ENCODE measurements at regions not wholly inside any gene's neighbourhood (a gene's known extent, or its start where the extent isn't known, plus 50 kb on each side); places are given as distances from the start of the nearest gene placed in this dataset.
"Not testable (repeated sequence)": the region's sequence is repeated elsewhere in the genome, so short reads cannot be mapped to it uniquely, and the experiment has no call there.

- Histone ChIP-seq H3K9me3 (ENCODE audit: control insufficient read depth in 2 of 2, low read length in 2 of 2) (no peaks in the 10 kb centered on the region), H3K27me3 (ENCODE audit: control insufficient read depth in 2 of 2, insufficient read depth in 2 of 2, low read length in 2 of 2) (no peaks in the 10 kb centered on the region), H3K27ac (ENCODE audit: low read depth in 2 of 2, low read length in 2 of 2) (peak overlapping the region; percentile 26 to 42), H3K9ac (ENCODE audit: low read depth in 1 of 2, low read length in 2 of 2) (no peak overlapping the region), H3K36me3 (ENCODE audit: control insufficient read depth in 2 of 2, insufficient read depth in 2 of 2, low read length in 2 of 2) (no peaks in the 10 kb centered on the region), H3K4me3 (ENCODE audit: low read length in 2 of 2) (no peak overlapping the region), H3K4me1 (ENCODE audit: control insufficient read depth in 2 of 2, insufficient read depth in 2 of 2, low read length in 2 of 2) (no peaks in the 10 kb centered on the region)
Measured at GRCh38 chr10:29811751-29812427, 177.1 kb upstream of the SVIL start.

GRCh38 chr10:29810816-29811215, 176.0 kb upstream of the SVIL start:
- H3K4me3 ChIP-seq (ENCODE audit: low read length in 2 of 2): no peak overlapping the region
- H3K9ac ChIP-seq (ENCODE audit: low read depth in 1 of 2, low read length in 2 of 2): no peak overlapping the region
- no peaks in the 10 kb centered on the region for H3K36me3 ChIP-seq (ENCODE audit: control insufficient read depth in 2 of 2, insufficient read depth in 2 of 2, low read length in 2 of 2)
- peak overlapping the region; percentile 26 to 30 for H3K27ac ChIP-seq (ENCODE audit: low read depth in 2 of 2, low read length in 2 of 2)
- H3K27me3 ChIP-seq (ENCODE audit: control insufficient read depth in 2 of 2, insufficient read depth in 2 of 2, low read length in 2 of 2): no peaks in the 10 kb centered on the region
- no peaks in the 10 kb centered on the region for H3K9me3 ChIP-seq (ENCODE audit: control insufficient read depth in 2 of 2, low read length in 2 of 2)
- H3K4me1 ChIP-seq (ENCODE audit: control insufficient read depth in 2 of 2, insufficient read depth in 2 of 2, low read length in 2 of 2): no peaks in the 10 kb centered on the region

- not testable (repeated sequence) for H3K36me3 ChIP-seq (ENCODE audit: control insufficient read depth in 2 of 2, insufficient read depth in 2 of 2, low read length in 2 of 2); H3K9me3 ChIP-seq (ENCODE audit: control insufficient read depth in 2 of 2, low read length in 2 of 2); H3K27ac ChIP-seq (ENCODE audit: low read depth in 2 of 2, low read length in 2 of 2); H3K4me1 ChIP-seq (ENCODE audit: control insufficient read depth in 2 of 2, insufficient read depth in 2 of 2, low read length in 2 of 2); H3K27me3 ChIP-seq (ENCODE audit: control insufficient read depth in 2 of 2, insufficient read depth in 2 of 2, low read length in 2 of 2); H3K9ac ChIP-seq (ENCODE audit: low read depth in 1 of 2, low read length in 2 of 2); H3K4me3 ChIP-seq (ENCODE audit: low read length in 2 of 2)
Measured at GRCh38 chr10:29810231-29810630, 175.5 kb upstream of the SVIL start.

GRCh38 chr10:29809383-29809782, 174.6 kb upstream of the SVIL start:
- H3K4me3 ChIP-seq (ENCODE audit: low read length in 2 of 2): no peak overlapping the region
- H3K27ac ChIP-seq (ENCODE audit: low read depth in 2 of 2, low read length in 2 of 2): no peak overlapping the region
- H3K9ac ChIP-seq (ENCODE audit: low read depth in 1 of 2, low read length in 2 of 2): no peak overlapping the region
- no peaks in the 10 kb centered on the region for H3K4me1 ChIP-seq (ENCODE audit: control insufficient read depth in 2 of 2, insufficient read depth in 2 of 2, low read length in 2 of 2)
- H3K36me3 ChIP-seq (ENCODE audit: control insufficient read depth in 2 of 2, insufficient read depth in 2 of 2, low read length in 2 of 2): no peaks in the 10 kb centered on the region
- H3K27me3 ChIP-seq (ENCODE audit: control insufficient read depth in 2 of 2, insufficient read depth in 2 of 2, low read length in 2 of 2): no peaks in the 10 kb centered on the region
- H3K9me3 ChIP-seq (ENCODE audit: control insufficient read depth in 2 of 2, low read length in 2 of 2): no peaks in the 10 kb centered on the region

GRCh38 chr10:29807163-29807806, 172.5 kb upstream of the SVIL start:
- Histone ChIP-seq H3K9ac (ENCODE audit: low read depth in 1 of 2, low read length in 2 of 2) (no peak overlapping the region), H3K27ac (ENCODE audit: low read depth in 2 of 2, low read length in 2 of 2) (no peak overlapping the region), H3K9me3 (ENCODE audit: control insufficient read depth in 2 of 2, low read length in 2 of 2) (no peaks in the 10 kb centered on the region), H3K4me1 (ENCODE audit: control insufficient read depth in 2 of 2, insufficient read depth in 2 of 2, low read length in 2 of 2) (no peaks in the 10 kb centered on the region), H3K4me3 (ENCODE audit: low read length in 2 of 2) (no peak overlapping the region), H3K36me3 (ENCODE audit: control insufficient read depth in 2 of 2, insufficient read depth in 2 of 2, low read length in 2 of 2) (no peaks in the 10 kb centered on the region), H3K27me3 (ENCODE audit: control insufficient read depth in 2 of 2, insufficient read depth in 2 of 2, low read length in 2 of 2) (no peaks in the 10 kb centered on the region)

GRCh38 chr10:29806350-29806788, 171.6 kb upstream of the SVIL start:
- Histone ChIP-seq H3K9me3 (ENCODE audit: control insufficient read depth in 2 of 2, low read length in 2 of 2) (no peaks in the 10 kb centered on the region), H3K27me3 (ENCODE audit: control insufficient read depth in 2 of 2, insufficient read depth in 2 of 2, low read length in 2 of 2) (no peaks in the 10 kb centered on the region), H3K27ac (ENCODE audit: low read depth in 2 of 2, low read length in 2 of 2) (peak overlapping the region in 1 of 2 donors; percentile 35), H3K4me3 (ENCODE audit: low read length in 2 of 2) (no peak overlapping the region), H3K9ac (ENCODE audit: low read depth in 1 of 2, low read length in 2 of 2) (no peak overlapping the region), H3K4me1 (ENCODE audit: control insufficient read depth in 2 of 2, insufficient read depth in 2 of 2, low read length in 2 of 2) (no peaks in the 10 kb centered on the region), H3K36me3 (ENCODE audit: control insufficient read depth in 2 of 2, insufficient read depth in 2 of 2, low read length in 2 of 2) (no peaks in the 10 kb centered on the region)

GRCh38 chr10:29805134-29805723, 170.5 kb upstream of the SVIL start:
- Histone ChIP-seq H3K27ac (ENCODE audit: low read depth in 2 of 2, low read length in 2 of 2) (no peak overlapping the region), H3K9ac (ENCODE audit: low read depth in 1 of 2, low read length in 2 of 2) (no peak overlapping the region), H3K4me1 (ENCODE audit: control insufficient read depth in 2 of 2, insufficient read depth in 2 of 2, low read length in 2 of 2) (no peaks in the 10 kb centered on the region), H3K27me3 (ENCODE audit: control insufficient read depth in 2 of 2, insufficient read depth in 2 of 2, low read length in 2 of 2) (no peaks in the 10 kb centered on the region), H3K9me3 (ENCODE audit: control insufficient read depth in 2 of 2, low read length in 2 of 2) (no peaks in the 10 kb centered on the region), H3K4me3 (ENCODE audit: low read length in 2 of 2) (no peak overlapping the region), H3K36me3 (ENCODE audit: control insufficient read depth in 2 of 2, insufficient read depth in 2 of 2, low read length in 2 of 2) (no peaks in the 10 kb centered on the region)

- Histone ChIP-seq H3K36me3 (ENCODE audit: control insufficient read depth in 2 of 2, insufficient read depth in 2 of 2, low read length in 2 of 2) (no peaks in the 10 kb centered on the region), H3K9me3 (ENCODE audit: control insufficient read depth in 2 of 2, low read length in 2 of 2) (no peaks in the 10 kb centered on the region), H3K4me1 (ENCODE audit: control insufficient read depth in 2 of 2, insufficient read depth in 2 of 2, low read length in 2 of 2) (no peaks in the 10 kb centered on the region), H3K4me3 (ENCODE audit: low read length in 2 of 2) (no peak overlapping the region), H3K27ac (ENCODE audit: low read depth in 2 of 2, low read length in 2 of 2) (no peak overlapping the region), H3K27me3 (ENCODE audit: control insufficient read depth in 2 of 2, insufficient read depth in 2 of 2, low read length in 2 of 2) (no peaks in the 10 kb centered on the region), H3K9ac (ENCODE audit: low read depth in 1 of 2, low read length in 2 of 2) (no peak overlapping the region)
Measured at GRCh38 chr10:29804025-29804852, 169.5 kb upstream of the SVIL start.

GRCh38 chr10:29802171-29802570, 167.4 kb upstream of the SVIL start:
- H3K4me1 ChIP-seq (ENCODE audit: control insufficient read depth in 2 of 2, insufficient read depth in 2 of 2, low read length in 2 of 2): no peaks in the 10 kb centered on the region
- no peak overlapping the region for H3K4me3 ChIP-seq (ENCODE audit: low read length in 2 of 2)
- no peak overlapping the region for H3K9ac ChIP-seq (ENCODE audit: low read depth in 1 of 2, low read length in 2 of 2)
- H3K36me3 ChIP-seq (ENCODE audit: control insufficient read depth in 2 of 2, insufficient read depth in 2 of 2, low read length in 2 of 2): no peaks in the 10 kb centered on the region
- H3K27ac ChIP-seq (ENCODE audit: low read depth in 2 of 2, low read length in 2 of 2): no peak overlapping the region
- no peaks in the 10 kb centered on the region for H3K27me3 ChIP-seq (ENCODE audit: control insufficient read depth in 2 of 2, insufficient read depth in 2 of 2, low read length in 2 of 2)
- no peaks in the 10 kb centered on the region for H3K9me3 ChIP-seq (ENCODE audit: control insufficient read depth in 2 of 2, low read length in 2 of 2)
